Natural killer cell (primary cell): ENCODE measurements at regions not wholly inside any gene's neighbourhood (a gene's known extent, or its start where the extent isn't known, plus 50 kb on each side); places are given as distances from the start of the nearest gene placed in this dataset.

Experiments
- ATAC-seq, 3 donors: fragments of 150-1000 bp in 2 of 3; fragments of 200-7000 bp in 1 of 3; cut with Tn5 transposase; 1 replicate in 1 of 3; 2 replicates in 2 of 3; pipeline ENCODE4 v1.10.0; 2021; ENCODE audit warnings: mild to moderate bottlenecking in 2 of 3, moderate library complexity in 2 of 3
- DNase-seq, 2 donors: peaks; one replicate each; pipeline versions ENCODE4 v3.0.0 to v3.0.0-alpha.2; 2013 to 2021; ENCODE audit warnings: mixed read lengths in 1 of 2
- H3K27ac ChIP-seq: one replicate; pipeline ENCODE4 v1.5.1; 2013; ENCODE audit warnings: mild to moderate bottlenecking, low read length
- H3K27me3 ChIP-seq: one replicate; pipeline ENCODE4 v1.6.1; 2013; ENCODE audit warnings: low read length; ENCODE audit not compliant: control insufficient read depth, insufficient read depth
- H3K36me3 ChIP-seq: one replicate; pipeline ENCODE4 v1.6.1; 2013; ENCODE audit warnings: low read length; ENCODE audit not compliant: control insufficient read depth, insufficient read depth
- H3K4me1 ChIP-seq: one replicate; pipeline ENCODE4 v1.6.1; 2013; ENCODE audit warnings: low read length; ENCODE audit not compliant: control insufficient read depth, insufficient read depth
- H3K4me3 ChIP-seq: one replicate; pipeline ENCODE4 v1.5.1; 2013; ENCODE audit warnings: low read length
- H3K9me3 ChIP-seq: one replicate; pipeline ENCODE4 v1.6.1; 2013; ENCODE audit warnings: low read length; ENCODE audit not compliant: control insufficient read depth, insufficient read depth
- H3K27ac Mint-ChIP-seq, 2 donors: one replicate each; pipeline ENCODE4 v1.8.0; 2022; ENCODE audit warnings: mild to moderate bottlenecking in 2 of 2, mixed read lengths in 2 of 2, moderate library complexity in 1 of 2
- H3K27me3 Mint-ChIP-seq, 2 donors: one replicate each; pipeline ENCODE4 v1.8.0; 2022; ENCODE audit warnings: low read depth in 2 of 2, mixed read lengths in 2 of 2
- H3K36me3 Mint-ChIP-seq: one replicate; pipeline ENCODE4 v1.8.0; 2022; ENCODE audit warnings: mixed read lengths
- H3K4me1 Mint-ChIP-seq, 2 donors: one replicate each; pipeline ENCODE4 v1.8.0; 2022; ENCODE audit warnings: mixed read lengths in 2 of 2
- H3K4me3 Mint-ChIP-seq: one replicate; pipeline ENCODE4 v1.8.0; 2022; ENCODE audit warnings: mild to moderate bottlenecking, moderate library complexity, mixed read lengths
- H3K9me3 Mint-ChIP-seq, 2 donors: one replicate each; pipeline ENCODE4 v1.8.0; 2022; ENCODE audit warnings: mixed read lengths in 2 of 2
- CTCF ChIP-seq: fragments of 200-600 bp; IDR thresholded peaks from one replicate; pipeline ENCODE4 v1.8.0; 2022; ENCODE audit warnings: antibody characterized with exemption
- WGBS: methylation state at CpG from one replicate; pipeline ENCODE4 v1.1.7; 2013; ENCODE audit warnings: missing lambda C conversion rate; ENCODE audit not compliant: insufficient coverage; 5-methylcytosine and 5-hydroxymethylcytosine counted together
- intact Hi-C: fragments of 100-400 bp; cut with micrococcal nuclease; formaldehyde crosslinking; loops from one replicate; pipeline ENCODE4 v1.14.2; 2022

DNA sequence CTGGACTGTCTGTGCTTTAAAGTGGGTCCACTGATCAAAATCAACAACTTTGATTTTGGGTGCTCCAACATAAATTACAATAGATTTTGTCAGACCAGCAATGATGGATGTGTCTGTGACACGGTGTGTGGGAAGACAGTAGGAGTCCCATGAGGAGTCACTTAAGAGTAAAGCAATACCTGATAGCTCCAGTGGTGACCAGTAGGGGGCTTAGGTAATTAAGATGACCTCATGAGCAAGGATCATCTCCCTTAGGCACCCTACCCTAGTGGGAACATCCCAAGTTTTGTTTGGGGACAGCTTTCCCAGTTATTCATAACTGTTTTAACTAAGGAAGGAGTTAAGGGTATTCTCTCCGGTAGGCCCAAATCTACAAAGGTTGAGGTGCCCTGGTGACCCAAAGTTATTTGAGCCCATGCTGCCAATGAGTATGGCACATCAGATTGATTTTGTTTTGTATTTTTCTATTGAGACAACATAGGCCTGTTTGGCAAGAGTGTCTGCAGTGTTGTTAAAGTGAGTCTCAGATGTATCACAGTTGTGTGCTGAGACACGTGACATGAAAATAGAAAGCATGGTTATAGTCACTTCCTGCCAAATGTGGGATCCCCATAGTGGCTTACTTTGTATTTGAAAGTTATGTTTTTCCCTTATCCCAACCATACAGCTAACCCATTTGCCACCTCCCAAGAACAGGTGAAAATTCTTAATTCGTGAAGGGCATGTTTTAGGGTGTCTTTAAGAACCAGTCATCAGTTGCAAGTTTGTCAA lies 1337.6 kb upstream of the SLC39A10 start:
- H3K36me3 Mint-ChIP-seq: no peaks in the 10 kb centered on the region
- Histone ChIP-seq H3K27ac (no peak overlapping the region), H3K9me3 (no peaks in the 10 kb centered on the region), H3K4me1 (no peaks in the 10 kb centered on the region), H3K36me3 (no peaks in the 10 kb centered on the region), H3K4me3 (no peak overlapping the region), H3K27me3 (no peaks in the 10 kb centered on the region)
- no peaks in the 10 kb centered on the region for H3K27me3 Mint-ChIP-seq
- H3K27ac Mint-ChIP-seq: peak overlapping the region in 1 of 2 donors; percentile 26
- no peak for ATAC-seq
- TF ChIP-seq CTCF: no peak
- intact Hi-C loops: no loop called here
- peaks cover 2 to 3% of the 10 kb centered on the region in 2 donors for H3K9me3 Mint-ChIP-seq
- WGBS: 75% methylated on average over 4 of the region's 4 CpGs
- peak in 1 of 2 donors; percentile 3 for DNase-seq
- H3K4me3 Mint-ChIP-seq: no peak overlapping the region
- H3K4me1 Mint-ChIP-seq: no peaks in the 10 kb centered on the region

- Histone ChIP-seq H3K36me3 (no peaks in the 10 kb centered on the region), H3K9me3 (no peaks in the 10 kb centered on the region), H3K4me3 (no peak overlapping the region), H3K27ac (no peak overlapping the region), H3K4me1 (no peaks in the 10 kb centered on the region), H3K27me3 (no peaks in the 10 kb centered on the region)
- Mint-ChIP-seq H3K36me3 (no peaks in the 10 kb centered on the region), H3K27ac (no peak overlapping the region), H3K27me3 (no peaks in the 10 kb centered on the region), H3K4me3 (no peak overlapping the region), H3K9me3 (peaks cover 2 to 6% of the 10 kb centered on the region in 2 donors), H3K4me1 (no peaks in the 10 kb centered on the region)
- no peak for TF ChIP-seq CTCF
- no peak for ATAC-seq
- intact Hi-C loops: no loop called here
- WGBS: no CpG with 5 or more reads among the region's 3 CpGs
- DNase-seq: no peak
These were observed 1343.0 kb upstream of the SLC39A10 start for GRCh38 chr2:194314042-194314441.

DNA sequence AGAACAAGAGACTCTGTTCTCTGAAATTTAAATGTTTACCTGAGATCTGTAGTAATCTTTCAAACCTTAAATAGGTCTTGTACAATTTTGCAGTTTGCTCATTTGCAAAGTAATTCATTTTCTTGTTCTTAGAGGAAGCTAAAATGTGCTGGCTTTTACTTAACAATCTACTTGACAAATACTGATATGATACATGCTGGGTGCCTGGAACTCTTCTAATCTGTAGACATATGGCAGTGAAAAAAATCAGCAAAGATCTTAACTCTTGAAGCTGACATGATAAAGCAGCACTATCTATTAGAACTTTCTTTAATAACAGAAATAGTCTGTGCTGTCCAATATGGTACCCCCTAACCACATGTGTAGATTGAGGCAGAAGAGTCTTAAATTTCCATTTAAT lies 1352.8 kb upstream of the SLC39A10 start:
- TF ChIP-seq CTCF: no peak
- Mint-ChIP-seq H3K9me3 (peaks cover 5 to 17% of the 10 kb centered on the region in 2 donors), H3K36me3 (no peaks in the 10 kb centered on the region), H3K27ac (no peak overlapping the region), H3K4me1 (no peaks in the 10 kb centered on the region), H3K4me3 (no peak overlapping the region), H3K27me3 (no peaks in the 10 kb centered on the region)
- intact Hi-C loops: no loop called here
- no peak for ATAC-seq
- no peak overlapping the region for H3K4me3 ChIP-seq
- no peaks in the 10 kb centered on the region for H3K4me1 ChIP-seq
- H3K9me3 ChIP-seq: no peaks in the 10 kb centered on the region
- H3K27ac ChIP-seq: no peak overlapping the region
- no peak for DNase-seq
- no peaks in the 10 kb centered on the region for H3K27me3 ChIP-seq
- H3K36me3 ChIP-seq: no peaks in the 10 kb centered on the region

- no peak for ATAC-seq
- Mint-ChIP-seq H3K4me1 (no peaks in the 10 kb centered on the region), H3K9me3 (peaks cover 5 to 14% of the 10 kb centered on the region in 2 donors), H3K4me3 (no peak overlapping the region), H3K27ac (no peak overlapping the region), H3K36me3 (no peaks in the 10 kb centered on the region), H3K27me3 (no peaks in the 10 kb centered on the region)
- no peaks in the 10 kb centered on the region for H3K36me3 ChIP-seq
- no peak overlapping the region for H3K27ac ChIP-seq
- no peak for DNase-seq
- no peak for TF ChIP-seq CTCF
- no peaks in the 10 kb centered on the region for H3K27me3 ChIP-seq
- no peak overlapping the region for H3K4me3 ChIP-seq
- intact Hi-C loops: no loop called here
- H3K4me1 ChIP-seq: no peaks in the 10 kb centered on the region
- H3K9me3 ChIP-seq: no peaks in the 10 kb centered on the region
These were observed 1355.1 kb upstream of the SLC39A10 start for GRCh38 chr2:194301946-194302345.
